GM12875 (cell line): ENCODE measurements at regions not wholly inside any gene's neighbourhood (a gene's known extent, or its start where the extent isn't known, plus 50 kb on each side); places are given as distances from the start of the nearest gene placed in this dataset.

Source experiments
- H3K4me3 ChIP-seq: one replicate; pipeline ENCODE4 v1.5.1; 2011; ENCODE audit warnings: low read depth, low read length, control low read depth
- CTCF ChIP-seq: IDR thresholded peaks from 2 replicates; pipeline ENCODE4 v1.5.1; 2011; ENCODE audit warnings: low read depth, mild to moderate bottlenecking, control low read depth, inconsistent platforms, low read length, moderate library complexity, borderline replicate concordance; ENCODE audit not compliant: insufficient read depth

- no peak overlapping the region for H3K4me3 ChIP-seq
Observed at GRCh38 chr17:37844977-37845293, 79.3 kb upstream of the TBC1D3K start.

GRCh38 chr17:37844158-37844976, 79.8 kb upstream of the TBC1D3K start:
- TF ChIP-seq CTCF, result peak; percentile 96
- no peak overlapping the region for H3K4me3 ChIP-seq

More at GRCh38 chr17:37844977-37845293, 79.3 kb upstream of the TBC1D3K start:
- TF ChIP-seq CTCF, result no peak

GRCh38 chr17:37842401-37842800, 81.8 kb upstream of the TBC1D3K start:
- no peak overlapping the region for H3K4me3 ChIP-seq
- no peak for TF ChIP-seq CTCF

- no peak for TF ChIP-seq CTCF
- H3K4me3 ChIP-seq, result no peak overlapping the region
Observed at GRCh38 chr17:37841232-37841631, 83.0 kb upstream of the TBC1D3K start.

- H3K4me3 ChIP-seq, result no peak overlapping the region
- no peak for TF ChIP-seq CTCF
Observed at GRCh38 chr17:37840576-37840975, 83.6 kb upstream of the TBC1D3K start.

- no peak overlapping the region for H3K4me3 ChIP-seq
- TF ChIP-seq CTCF, result no peak
Observed at GRCh38 chr17:37839196-37839978, 84.8 kb upstream of the TBC1D3K start.

- no peak overlapping the region for H3K4me3 ChIP-seq
- TF ChIP-seq CTCF, result no peak
Observed at GRCh38 chr17:37838276-37838675, 85.9 kb upstream of the TBC1D3K start.
